Endothelial cell of umbilical vein (primary cell): ENCODE measurements at regions not wholly inside any gene's neighbourhood (a gene's known extent, or its start where the extent isn't known, plus 50 kb on each side); places are given as distances from the start of the nearest gene placed in this dataset.
"Not testable (repeated sequence)": the region's sequence is repeated elsewhere in the genome, so short reads cannot be mapped to it uniquely, and the experiment has no call there.

Experiments used
- BruUV-seq: library from RNA; stranded (reverse); fragments of 400-500 nt; replicated peaks from 2 replicates; lab custom pipeline; 2021; lab: Mats Ljungman, UMichigan
- CTCF ChIA-PET: fragments of 300-600, 350-600 bp; sonication (Branson Sonifier 250); formaldehyde crosslinking; loops from one replicate; lab custom pipeline; 2021; ENCODE audit warnings: antibody characterized with exemption, inconsistent platforms; lab: Charles Lee
- POLR2A ChIA-PET: fragments of 300-600, 350-600 bp; sonication (Branson Sonifier 250); formaldehyde crosslinking; loops from one replicate; lab custom pipeline; 2021; ENCODE audit warnings: antibody characterized with exemption, inconsistent platforms; lab: Charles Lee
- DNase-seq: peaks from one replicate; pipeline ENCODE4 v3.0.0-alpha.2; 2011; ENCODE audit warnings: low read depth, low spot score
- FAIRE-seq: peaks from 2 replicates; lab custom pipeline; 2011; peaks lifted over from hg19 to GRCh38; lab: Jason Lieb, UNC
- H2AFZ ChIP-seq: 2 replicates; pipeline ENCODE4 v1.6.0; 2012; ENCODE audit warnings: low read depth, low read length, control low read depth, inconsistent platforms
- H3K27ac ChIP-seq: 2 replicates; pipeline ENCODE4 v1.5.1; 2011; ENCODE audit warnings: low read depth, mild to moderate bottlenecking, control low read depth, low read length, moderate library complexity; ENCODE audit not compliant: insufficient read depth
- H3K27me3 ChIP-seq, 2 experiments: 2 replicates each; pipeline versions ENCODE4 v1.6.0 to v1.6.1; 2011; ENCODE audit warnings: low read length in 2 of 2, mixed read lengths in 1 of 2; ENCODE audit not compliant: control insufficient read depth in 2 of 2, insufficient read depth in 2 of 2
- H3K36me3 ChIP-seq, 2 experiments: 2 replicates in 1 of 2; 3 replicates in 1 of 2; pipeline ENCODE4 v1.5.1; 2011; ENCODE audit warnings: low read length in 2 of 2, mild to moderate bottlenecking in 1 of 2, moderate library complexity in 1 of 2; ENCODE audit not compliant: control insufficient read depth in 2 of 2, insufficient read depth in 2 of 2; ENCODE audit errors: extremely low read depth in 1 of 2
- H3K4me1 ChIP-seq: 3 replicates; pipeline ENCODE4 v1.5.1; 2011; ENCODE audit warnings: mild to moderate bottlenecking, low read length; ENCODE audit not compliant: control insufficient read depth, insufficient read depth; ENCODE audit errors: extremely low read depth
- H3K4me2 ChIP-seq: 2 replicates; pipeline ENCODE4 v1.6.1; 2011; ENCODE audit warnings: low read length, control low read depth, mixed read lengths; ENCODE audit not compliant: insufficient read depth
- H3K4me3 ChIP-seq, 3 experiments: fragments of 200-600 bp in 1 of 3; sonication (generic), shearing (Covaris generic) in 1 of 3; replicated peaks in 1 of 3; 2 replicates each; pipeline ENCODE4 v1.5.1; 2011 to 2016; ENCODE audit warnings: control low read depth in 3 of 3, low read length in 3 of 3, mild to moderate bottlenecking in 2 of 3, inconsistent platforms in 1 of 3, low read depth in 1 of 3, moderate library complexity in 1 of 3; ENCODE audit not compliant: insufficient read depth in 1 of 3
- H3K79me2 ChIP-seq: 2 replicates; pipeline ENCODE4 v1.6.0; 2012; ENCODE audit warnings: low read length, inconsistent platforms; ENCODE audit not compliant: control insufficient read depth, insufficient read depth
- H3K9ac ChIP-seq: replicated peaks from 2 replicates; pipeline ENCODE3; 2011; ENCODE audit warnings: low read length, control low read depth; ENCODE audit not compliant: insufficient read depth; ENCODE audit errors: extremely low read depth
- H3K9me1 ChIP-seq: replicated peaks from 3 replicates; pipeline ENCODE4 v1.6.0; 2011; ENCODE audit warnings: mild to moderate bottlenecking, low read length; ENCODE audit not compliant: control insufficient read depth, insufficient read depth; ENCODE audit errors: extremely low read depth
- H3K9me3 ChIP-seq: replicated peaks from 2 replicates; pipeline ENCODE4 v1.5.1; 2012; ENCODE audit warnings: low read length, inconsistent platforms; ENCODE audit not compliant: control insufficient read depth, insufficient read depth
- H4K20me1 ChIP-seq: replicated peaks from 2 replicates; pipeline ENCODE3; 2011; ENCODE audit warnings: mild to moderate bottlenecking, low read length; ENCODE audit not compliant: control insufficient read depth, insufficient read depth; ENCODE audit errors: extremely low read depth
- EZH2 ChIP-seq: IDR thresholded peaks from 2 replicates; pipeline ENCODE4 v1.6.1; 2012; ENCODE audit warnings: borderline replicate concordance, low read depth, mild to moderate bottlenecking, moderate library complexity, low read length, inconsistent platforms; ENCODE audit not compliant: severe bottlenecking
- FOS ChIP-seq: IDR thresholded peaks from 2 replicates; pipeline ENCODE4 v1.6.1; 2011; ENCODE audit warnings: mild to moderate bottlenecking, low read length, moderate library complexity, borderline replicate concordance; ENCODE audit not compliant: insufficient read depth
- GATA2 ChIP-seq: IDR thresholded peaks from 2 replicates; pipeline ENCODE4 v1.7.0; 2011; ENCODE audit warnings: low read depth, mild to moderate bottlenecking, moderate library complexity, mixed read lengths, low read length; ENCODE audit not compliant: insufficient read length, insufficient read depth
- JUN ChIP-seq: IDR thresholded peaks from 2 replicates; pipeline ENCODE4 v1.6.1; 2011; ENCODE audit warnings: borderline replicate concordance, low read depth; ENCODE audit not compliant: insufficient read length, insufficient read depth
- MYC ChIP-seq: IDR thresholded peaks from one replicate; pipeline ENCODE4 v1.6.1; 2011; ENCODE audit warnings: mild to moderate bottlenecking, low read depth, low read length
- POLR2A ChIP-seq: IDR thresholded peaks from 2 replicates; pipeline ENCODE4 v1.6.1; 2012; ENCODE audit warnings: low read depth, mild to moderate bottlenecking, control low read depth, low read length
- POLR2AphosphoS5 ChIP-seq: IDR thresholded peaks from 2 replicates; pipeline ENCODE4 v1.6.1; 2012; ENCODE audit warnings: low read depth, mild to moderate bottlenecking, control low read depth, low read length, moderate library complexity; ENCODE audit not compliant: insufficient read depth
- dilution Hi-C: fragments of 300-500 bp; cut with MboI; formaldehyde crosslinking; loops from one replicate; pipeline ENCODE4 v1.15.0; 2019; ENCODE audit warnings: low sequenced_read_pairs; ENCODE audit not compliant: extremely low pct_ligation_motif_present
- intact Hi-C: fragments of 100-400 bp; cut with micrococcal nuclease; formaldehyde crosslinking; loops from one replicate; pipeline ENCODE4 v1.10.0; 2022
- TF ChIP-seq, protein P1 (sequence below), 2 donors: IDR thresholded peaks; 1 replicate in 1 of 2; 2 replicates in 1 of 2; pipeline ENCODE4 v1.5.1; 2011; ENCODE audit warnings: low read length in 2 of 2, mild to moderate bottlenecking in 2 of 2, moderate library complexity in 2 of 2, control low read depth in 1 of 2, inconsistent platforms in 1 of 2, low read depth in 1 of 2; ENCODE audit not compliant: insufficient read depth in 1 of 2; ENCODE audit errors: extremely low read depth in 1 of 2
- TF ChIP-seq, protein P2 (sequence below): IDR thresholded peaks from 2 replicates; pipeline ENCODE4 v1.6.1; 2011; ENCODE audit not compliant: insufficient read depth, insufficient read length

DNA sequence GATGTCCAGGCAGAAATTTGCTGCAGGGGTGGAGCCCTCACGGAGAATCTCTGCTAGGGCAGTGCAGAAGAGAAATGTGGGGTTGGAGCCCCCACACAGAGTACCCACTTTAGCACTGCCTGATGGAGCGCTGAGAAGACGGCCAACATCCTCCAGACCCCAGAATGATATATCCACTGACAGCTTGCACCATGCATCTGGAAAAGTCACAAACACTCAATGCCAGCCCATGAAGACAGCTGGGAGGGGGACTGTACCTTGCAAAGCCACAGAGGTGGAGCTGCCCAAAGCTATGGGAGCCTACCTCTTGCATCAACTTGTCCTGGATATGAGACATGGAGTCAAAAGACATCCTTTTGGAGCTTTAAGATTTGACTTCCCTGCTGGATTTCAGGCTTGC, 426.3 kb upstream of the FAM174A start:
- Histone ChIP-seq H3K4me1 (no peaks in the 10 kb centered on the region), H3K9me3 (no peaks in the 10 kb centered on the region), H3K27ac (no peak overlapping the region), H4K20me1 (no peaks in the 10 kb centered on the region), H3K4me3 (no peak overlapping the region), H3K79me2 (no peaks in the 10 kb centered on the region), H3K36me3 (no peaks in the 10 kb centered on the region), H3K4me2 (no peak overlapping the region), H2AFZ (no peak overlapping the region), H3K9ac (no peak overlapping the region), H3K27me3 (no peaks in the 10 kb centered on the region), H3K9me1 (no peaks in the 10 kb centered on the region)
- no peak for FAIRE-seq
- intact Hi-C loops (no loop called here), dilution Hi-C loops (no loop called here)
- TF ChIP-seq POLR2A = no peak
- no peak for TF ChIP-seq EZH2
- TF ChIP-seq MYC = no peak
- no peak for TF ChIP-seq FOS
- no peak for TF ChIP-seq POLR2AphosphoS5
- no peak for TF ChIP-seq GATA2
- no peak for TF ChIP-seq JUN
- TF ChIP-seq, protein P1, sequence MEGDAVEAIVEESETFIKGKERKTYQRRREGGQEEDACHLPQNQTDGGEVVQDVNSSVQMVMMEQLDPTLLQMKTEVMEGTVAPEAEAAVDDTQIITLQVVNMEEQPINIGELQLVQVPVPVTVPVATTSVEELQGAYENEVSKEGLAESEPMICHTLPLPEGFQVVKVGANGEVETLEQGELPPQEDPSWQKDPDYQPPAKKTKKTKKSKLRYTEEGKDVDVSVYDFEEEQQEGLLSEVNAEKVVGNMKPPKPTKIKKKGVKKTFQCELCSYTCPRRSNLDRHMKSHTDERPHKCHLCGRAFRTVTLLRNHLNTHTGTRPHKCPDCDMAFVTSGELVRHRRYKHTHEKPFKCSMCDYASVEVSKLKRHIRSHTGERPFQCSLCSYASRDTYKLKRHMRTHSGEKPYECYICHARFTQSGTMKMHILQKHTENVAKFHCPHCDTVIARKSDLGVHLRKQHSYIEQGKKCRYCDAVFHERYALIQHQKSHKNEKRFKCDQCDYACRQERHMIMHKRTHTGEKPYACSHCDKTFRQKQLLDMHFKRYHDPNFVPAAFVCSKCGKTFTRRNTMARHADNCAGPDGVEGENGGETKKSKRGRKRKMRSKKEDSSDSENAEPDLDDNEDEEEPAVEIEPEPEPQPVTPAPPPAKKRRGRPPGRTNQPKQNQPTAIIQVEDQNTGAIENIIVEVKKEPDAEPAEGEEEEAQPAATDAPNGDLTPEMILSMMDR (IDR thresholded peaks at IDR 0.05; ENCODE audit: extremely low read depth in 1 of 2, insufficient read depth in 1 of 2, low read depth in 1 of 2, low read length in 2 of 2) = no peak
- TF ChIP-seq, protein P2, sequence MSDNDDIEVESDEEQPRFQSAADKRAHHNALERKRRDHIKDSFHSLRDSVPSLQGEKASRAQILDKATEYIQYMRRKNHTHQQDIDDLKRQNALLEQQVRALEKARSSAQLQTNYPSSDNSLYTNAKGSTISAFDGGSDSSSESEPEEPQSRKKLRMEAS = no peak
- BruUV-seq = no TSS peak
- CTCF ChIA-PET = no interaction called here
- POLR2A ChIA-PET = no interaction called here
- DNase-seq = no peak

DNA sequence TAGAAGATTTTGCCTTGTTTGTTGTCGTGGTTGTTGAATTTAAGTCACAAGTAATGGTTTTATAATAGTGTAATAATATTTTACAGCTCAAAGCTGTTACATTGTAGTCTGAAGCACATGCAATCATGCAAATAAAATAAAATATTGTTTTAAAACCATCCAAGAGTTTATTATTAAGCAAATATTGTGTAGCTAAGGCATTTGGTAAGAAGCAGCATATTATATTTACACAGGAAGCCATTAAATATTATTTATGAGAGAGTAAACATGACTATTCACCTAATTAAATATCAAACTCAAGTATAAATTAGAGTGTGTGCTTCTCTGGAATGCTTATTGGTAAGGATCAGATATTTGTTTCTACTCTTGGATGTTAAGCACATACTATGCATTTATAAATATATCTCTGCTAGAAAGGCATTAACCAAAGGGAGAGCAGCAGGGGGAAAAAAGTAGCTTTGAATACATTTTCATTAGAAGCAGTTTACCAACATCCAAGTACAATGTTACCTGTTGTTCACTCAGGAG, 431.5 kb upstream of the FAM174A start:
- DNase-seq, H3K9me3 ChIP-seq, POLR2A ChIA-PET, H3K9ac ChIP-seq, H3K36me3 ChIP-seq, H2AFZ ChIP-seq, H3K27ac ChIP-seq, BruUV-seq, H3K9me1 ChIP-seq, H3K27me3 ChIP-seq, H3K4me3 ChIP-seq, FAIRE-seq, H3K4me1 ChIP-seq, CTCF ChIA-PET, dilution Hi-C loops, intact Hi-C loops, H4K20me1 ChIP-seq, H3K4me2 ChIP-seq, H3K79me2 ChIP-seq: not testable (repeated sequence)

DNA sequence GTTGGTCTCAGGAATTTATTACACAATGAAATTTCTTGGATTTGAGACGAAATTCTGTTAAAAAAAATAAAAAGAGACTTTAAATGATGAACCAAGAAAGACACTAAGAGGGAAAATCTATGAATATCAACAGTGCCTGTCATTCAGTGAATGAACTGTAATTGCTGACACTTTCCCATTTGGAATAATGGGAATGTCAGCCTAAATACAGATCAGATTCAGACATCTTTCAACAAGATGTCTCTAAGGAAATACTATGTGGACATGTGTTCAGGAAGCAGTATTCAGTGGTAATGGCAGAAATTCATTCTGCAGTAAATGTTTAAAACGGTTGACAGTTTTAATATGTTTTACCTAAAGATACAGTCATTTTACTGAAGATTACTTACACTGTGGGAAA, 433.7 kb upstream of the FAM174A start:
- intact Hi-C loops, H3K27ac ChIP-seq: not testable (repeated sequence)

More for the DNA sequence above, 433.7 kb upstream of the FAM174A start:
- H3K79me2 ChIP-seq, H3K27me3 ChIP-seq, H3K36me3 ChIP-seq, CTCF ChIA-PET, H3K4me2 ChIP-seq, DNase-seq, dilution Hi-C loops, H3K9me3 ChIP-seq, H3K4me3 ChIP-seq, POLR2A ChIA-PET, FAIRE-seq, H4K20me1 ChIP-seq, H3K4me1 ChIP-seq, H2AFZ ChIP-seq, H3K9ac ChIP-seq, BruUV-seq, H3K9me1 ChIP-seq: not testable (repeated sequence)
